Tibial artery (tissue), 4 donors: ENCODE measurements at regions not wholly inside any gene's neighbourhood (a gene's known extent, or its start where the extent isn't known, plus 50 kb on each side); places are given as distances from the start of the nearest gene placed in this dataset.
"Not testable (repeated sequence)": the region's sequence is repeated elsewhere in the genome, so short reads cannot be mapped to it uniquely, and the experiment has no call there.

Experiments used
- DNase-seq, 2 donors: peaks; one replicate each; pipeline ENCODE4 v3.0.0-alpha.2; 2019
- H3K27ac ChIP-seq, 2 donors: fragments of 200-600 bp; sonication (generic) in 1 of 2; 1 replicate in 1 of 2; 2 replicates in 1 of 2; pipeline ENCODE4 v1.5.1; 2018 to 2019; ENCODE audit warnings: mild to moderate bottlenecking in 1 of 2
- H3K27me3 ChIP-seq, 2 donors: fragments of 200-600 bp; sonication (generic) in 1 of 2; one replicate each; pipeline versions ENCODE4 v1.5.1 to v1.6.0; 2016 to 2019
- H3K36me3 ChIP-seq, 3 donors: fragments of 200-600 bp; sonication (generic) in 2 of 3; one replicate each; pipeline ENCODE4 v1.5.1; 2016 to 2019; ENCODE audit warnings: mild to moderate bottlenecking in 2 of 3
- H3K4me1 ChIP-seq, 4 donors: fragments of 200-600 bp; sonication (generic) in 2 of 4; 1 replicate in 3 of 4; 2 replicates in 1 of 4; pipeline ENCODE4 v1.5.1; 2016 to 2019
- H3K4me3 ChIP-seq, 2 donors: fragments of 200-600 bp; sonication (generic) in 1 of 2; 1 replicate in 1 of 2; 2 replicates in 1 of 2; pipeline ENCODE4 v1.5.1; 2018 to 2019; ENCODE audit warnings: mild to moderate bottlenecking in 2 of 2
- H3K9me3 ChIP-seq, 3 donors: fragments of 200-600 bp; sonication (generic) in 1 of 3; one replicate each; pipeline ENCODE4 v1.5.1; 2016 to 2019
- intact Hi-C: fragments of 100-400 bp; cut with DNase I; formaldehyde crosslinking; loops from one replicate; pipeline ENCODE4 v1.15.0; 2023; ENCODE audit warnings: low total_unique reads
- TF ChIP-seq, protein P1 (sequence below), 2 experiments: fragments of 200-600 bp in 1 of 2; fragments of 450-650 bp in 1 of 2; IDR thresholded peaks; one replicate each; pipeline ENCODE4 v1.5.1; 2017 to 2019; ENCODE audit warnings: antibody characterized with exemption in 2 of 2, mild to moderate bottlenecking in 1 of 2, moderate library complexity in 1 of 2

DNA sequence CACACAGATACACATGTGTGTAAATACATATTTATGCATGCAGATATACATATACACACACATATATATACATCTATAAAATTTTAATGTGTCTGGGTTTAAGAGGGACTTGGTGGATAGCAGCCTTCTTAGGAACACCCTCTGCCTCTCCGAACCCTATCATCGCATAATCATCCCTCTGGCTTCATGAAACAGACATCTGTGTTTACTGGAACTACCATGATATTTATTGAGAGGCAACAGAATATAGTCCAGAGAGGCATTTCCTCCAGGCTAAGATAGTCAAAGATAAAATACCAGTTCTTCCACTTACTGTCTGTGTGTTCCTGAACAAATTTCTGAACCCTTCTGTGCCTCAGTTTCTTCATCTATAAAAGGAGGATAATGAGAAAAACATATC, 239.0 kb upstream of the FANCL start:
- Histone ChIP-seq H3K4me3 (no peak overlapping the region), H3K9me3 (no peaks in the 10 kb centered on the region), H3K27ac (no peak overlapping the region), H3K36me3 (no peaks in the 10 kb centered on the region), H3K4me1 (no peaks in the 10 kb centered on the region), H3K27me3 (no peaks in the 10 kb centered on the region)
- intact Hi-C loops = no loop called here
- TF ChIP-seq, protein P1, sequence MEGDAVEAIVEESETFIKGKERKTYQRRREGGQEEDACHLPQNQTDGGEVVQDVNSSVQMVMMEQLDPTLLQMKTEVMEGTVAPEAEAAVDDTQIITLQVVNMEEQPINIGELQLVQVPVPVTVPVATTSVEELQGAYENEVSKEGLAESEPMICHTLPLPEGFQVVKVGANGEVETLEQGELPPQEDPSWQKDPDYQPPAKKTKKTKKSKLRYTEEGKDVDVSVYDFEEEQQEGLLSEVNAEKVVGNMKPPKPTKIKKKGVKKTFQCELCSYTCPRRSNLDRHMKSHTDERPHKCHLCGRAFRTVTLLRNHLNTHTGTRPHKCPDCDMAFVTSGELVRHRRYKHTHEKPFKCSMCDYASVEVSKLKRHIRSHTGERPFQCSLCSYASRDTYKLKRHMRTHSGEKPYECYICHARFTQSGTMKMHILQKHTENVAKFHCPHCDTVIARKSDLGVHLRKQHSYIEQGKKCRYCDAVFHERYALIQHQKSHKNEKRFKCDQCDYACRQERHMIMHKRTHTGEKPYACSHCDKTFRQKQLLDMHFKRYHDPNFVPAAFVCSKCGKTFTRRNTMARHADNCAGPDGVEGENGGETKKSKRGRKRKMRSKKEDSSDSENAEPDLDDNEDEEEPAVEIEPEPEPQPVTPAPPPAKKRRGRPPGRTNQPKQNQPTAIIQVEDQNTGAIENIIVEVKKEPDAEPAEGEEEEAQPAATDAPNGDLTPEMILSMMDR (IDR thresholded peaks at IDR 0.05) = no peak
- no peak for DNase-seq

DNA sequence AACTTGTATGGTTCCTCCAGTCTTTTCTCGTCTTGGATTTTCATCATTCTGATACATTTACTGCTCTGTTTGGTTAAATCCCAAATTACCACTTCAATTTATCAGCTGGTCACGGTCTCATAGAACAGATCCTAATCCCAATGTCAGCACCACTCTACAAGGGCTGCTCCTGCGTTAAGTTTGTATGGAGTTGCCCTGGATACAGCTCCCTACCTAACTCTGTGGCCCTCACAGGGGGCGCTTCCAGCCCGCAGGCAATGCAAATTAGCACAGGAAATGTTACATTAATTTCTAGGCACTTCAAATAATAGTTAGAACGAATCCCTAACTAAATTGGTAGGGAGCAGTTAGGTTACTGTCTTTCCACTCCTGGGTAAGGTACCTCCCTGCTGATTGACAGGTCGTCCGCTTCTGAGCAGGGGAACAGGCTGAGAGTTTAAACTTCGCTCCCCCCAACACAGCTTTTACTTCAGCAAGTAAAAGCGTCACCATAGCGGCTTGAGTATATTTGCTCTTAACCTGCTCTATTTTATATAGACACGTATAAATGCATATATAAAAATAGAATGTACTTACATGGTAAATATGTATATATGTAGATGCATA, 238.5 kb upstream of the FANCL start:
- intact Hi-C loops = no loop called here
- Histone ChIP-seq H3K9me3 (no peaks in the 10 kb centered on the region), H3K4me3 (no peak overlapping the region), H3K27me3 (no peaks in the 10 kb centered on the region), H3K36me3 (no peaks in the 10 kb centered on the region), H3K4me1 (no peaks in the 10 kb centered on the region), H3K27ac (no peak overlapping the region)
- TF ChIP-seq, protein P1 (IDR thresholded peaks at IDR 0.05) = no peak
- no peak for DNase-seq

DNA sequence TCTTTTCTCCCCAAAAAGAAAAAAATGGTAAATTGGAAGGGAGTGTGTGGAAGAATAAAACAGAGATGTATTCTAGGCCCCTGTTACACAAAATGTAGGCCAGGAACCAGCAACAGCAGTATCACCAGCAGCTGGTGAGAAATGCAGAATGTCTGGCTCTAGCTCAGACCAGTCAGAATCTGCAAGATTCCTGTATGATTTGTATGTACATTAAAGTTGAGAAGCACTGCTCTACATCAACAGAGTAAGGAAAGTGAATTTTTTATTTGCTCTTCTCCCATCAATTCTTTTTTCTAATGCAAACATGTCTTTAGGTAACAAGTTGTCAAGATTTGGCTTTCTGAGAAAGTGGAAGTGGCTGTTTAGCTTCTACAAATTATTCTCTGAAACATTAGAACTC, 235.4 kb upstream of the FANCL start:
- H3K4me1 ChIP-seq = no peaks in the 10 kb centered on the region
- TF ChIP-seq, protein P1 (IDR thresholded peaks at IDR 0.05) = no peak
- no peaks in the 10 kb centered on the region for H3K9me3 ChIP-seq
- intact Hi-C loops = no loop called here
- no peak for DNase-seq
- no peaks in the 10 kb centered on the region for H3K36me3 ChIP-seq
- H3K4me3 ChIP-seq = no peak overlapping the region
- H3K27me3 ChIP-seq = no peaks in the 10 kb centered on the region
- H3K27ac ChIP-seq = no peak overlapping the region

DNA sequence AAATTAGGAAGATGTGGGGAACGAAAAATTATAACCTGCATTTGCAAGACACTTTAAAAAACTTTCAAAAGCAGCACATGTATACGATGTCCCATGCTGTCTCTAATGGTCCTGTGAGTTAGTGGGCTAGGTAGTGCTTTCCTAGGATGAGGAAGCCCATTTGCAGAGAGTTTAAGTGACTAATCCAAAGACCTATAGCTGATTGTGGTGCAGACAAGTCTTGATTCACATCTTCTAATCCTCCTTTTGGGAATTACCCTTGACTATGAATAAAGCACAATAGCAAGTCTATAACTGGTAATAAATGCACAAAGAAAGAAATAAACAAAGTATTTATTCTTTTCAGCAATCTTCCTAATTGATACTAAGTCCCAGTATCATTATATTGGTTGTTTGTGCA, 234.6 kb upstream of the FANCL start:
- TF ChIP-seq, protein P1 (IDR thresholded peaks at IDR 0.05) = no peak
- intact Hi-C loops = no loop called here
- H3K4me3 ChIP-seq = no peak overlapping the region
- no peaks in the 10 kb centered on the region for H3K9me3 ChIP-seq
- H3K27ac ChIP-seq = no peak overlapping the region
- no peak for DNase-seq
- no peaks in the 10 kb centered on the region for H3K27me3 ChIP-seq
- H3K4me1 ChIP-seq = no peaks in the 10 kb centered on the region
- no peaks in the 10 kb centered on the region for H3K36me3 ChIP-seq

DNA sequence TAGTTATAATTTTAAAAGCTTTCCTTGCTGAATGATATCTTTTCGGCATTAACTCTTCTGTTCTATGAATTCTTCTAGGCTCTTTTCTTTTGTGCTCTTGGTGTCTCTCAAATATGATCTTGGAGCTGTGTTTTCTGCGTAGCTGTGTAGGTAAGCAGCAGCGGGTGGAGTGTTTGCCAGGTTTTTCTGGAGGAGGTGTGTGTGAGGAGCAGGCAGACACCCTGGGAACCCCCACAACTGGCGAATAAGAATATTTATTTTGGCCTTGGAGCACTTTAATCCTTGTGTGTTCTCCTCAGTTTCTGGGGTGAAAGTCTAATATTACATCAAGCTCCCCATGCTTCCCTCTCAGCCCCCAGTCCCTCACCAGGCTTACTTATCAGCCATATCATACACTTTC, 232.0 kb upstream of the FANCL start:
- no peaks in the 10 kb centered on the region for H3K36me3 ChIP-seq
- intact Hi-C loops = no loop called here
- H3K4me1 ChIP-seq = no peaks in the 10 kb centered on the region
- H3K27me3 ChIP-seq = no peaks in the 10 kb centered on the region
- H3K9me3 ChIP-seq = no peaks in the 10 kb centered on the region
- TF ChIP-seq, protein P1 (IDR thresholded peaks at IDR 0.05) = no peak
- no peak overlapping the region for H3K27ac ChIP-seq
- no peak overlapping the region for H3K4me3 ChIP-seq
- no peak for DNase-seq

DNA sequence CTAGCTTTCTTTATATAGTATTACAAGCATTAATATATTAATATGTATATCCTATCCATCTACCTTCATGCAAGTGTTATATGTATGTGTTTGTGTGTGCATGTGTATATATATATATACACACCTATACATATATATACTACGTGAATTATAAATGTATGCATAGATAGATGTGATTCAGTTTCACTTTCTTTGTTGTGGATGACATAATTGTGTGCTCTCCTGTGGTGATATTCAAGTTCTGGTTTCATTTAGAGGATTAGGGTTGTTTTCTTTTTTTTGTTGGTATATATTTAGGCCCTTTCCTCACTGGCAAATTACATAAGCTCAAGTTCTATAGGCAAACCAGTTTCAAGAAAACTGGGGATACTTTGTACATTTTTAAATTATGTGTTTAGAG, 225.7 kb upstream of the FANCL start:
- TF ChIP-seq, protein P1 (IDR thresholded peaks at IDR 0.05) = no peak
- H3K27me3 ChIP-seq = no peaks in the 10 kb centered on the region
- H3K9me3 ChIP-seq = no peaks in the 10 kb centered on the region
- no peak overlapping the region for H3K4me3 ChIP-seq
- DNase-seq = no peak
- H3K4me1 ChIP-seq = no peaks in the 10 kb centered on the region
- intact Hi-C loops = no loop called here
- H3K36me3 ChIP-seq = no peaks in the 10 kb centered on the region
- no peak overlapping the region for H3K27ac ChIP-seq

DNA sequence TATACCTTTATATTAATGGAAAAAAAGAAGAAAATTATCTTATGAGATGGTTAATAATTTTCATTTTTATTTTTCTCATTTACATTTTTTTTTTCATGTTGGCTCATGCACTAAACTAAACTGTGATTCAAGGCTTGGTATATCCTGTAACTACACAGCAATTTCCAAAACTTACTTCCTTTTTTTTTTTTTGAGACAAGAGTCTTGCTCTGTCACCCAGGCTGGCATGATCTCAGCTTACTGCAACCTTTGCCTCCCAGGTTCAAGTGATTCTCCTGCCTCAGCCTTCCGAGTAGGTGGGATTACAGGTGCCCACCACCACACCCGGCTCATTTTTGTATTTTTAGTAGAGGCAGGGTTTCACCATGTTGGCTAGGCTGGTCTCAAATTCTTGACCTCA, 224.9 kb upstream of the FANCL start:
- H3K9me3 ChIP-seq, intact Hi-C loops, DNase-seq, H3K4me1 ChIP-seq, H3K4me3 ChIP-seq, H3K36me3 ChIP-seq, H3K27ac ChIP-seq, H3K27me3 ChIP-seq: not testable (repeated sequence)
